Dedifferentiated amniotic fluid mesenchymal stem cell (primary cell): ENCODE measurements at regions not wholly inside any gene's neighbourhood (a gene's known extent, or its start where the extent isn't known, plus 50 kb on each side); places are given as distances from the start of the nearest gene placed in this dataset.
A peak's percentile ranks its signal among the peaks of the same experiment; 100 is the strongest.

Experiments
- DNase-seq: peaks from one replicate; pipeline ENCODE4 v3.0.0-alpha.2; 2016; ENCODE audit errors: extremely low spot score

DNA sequence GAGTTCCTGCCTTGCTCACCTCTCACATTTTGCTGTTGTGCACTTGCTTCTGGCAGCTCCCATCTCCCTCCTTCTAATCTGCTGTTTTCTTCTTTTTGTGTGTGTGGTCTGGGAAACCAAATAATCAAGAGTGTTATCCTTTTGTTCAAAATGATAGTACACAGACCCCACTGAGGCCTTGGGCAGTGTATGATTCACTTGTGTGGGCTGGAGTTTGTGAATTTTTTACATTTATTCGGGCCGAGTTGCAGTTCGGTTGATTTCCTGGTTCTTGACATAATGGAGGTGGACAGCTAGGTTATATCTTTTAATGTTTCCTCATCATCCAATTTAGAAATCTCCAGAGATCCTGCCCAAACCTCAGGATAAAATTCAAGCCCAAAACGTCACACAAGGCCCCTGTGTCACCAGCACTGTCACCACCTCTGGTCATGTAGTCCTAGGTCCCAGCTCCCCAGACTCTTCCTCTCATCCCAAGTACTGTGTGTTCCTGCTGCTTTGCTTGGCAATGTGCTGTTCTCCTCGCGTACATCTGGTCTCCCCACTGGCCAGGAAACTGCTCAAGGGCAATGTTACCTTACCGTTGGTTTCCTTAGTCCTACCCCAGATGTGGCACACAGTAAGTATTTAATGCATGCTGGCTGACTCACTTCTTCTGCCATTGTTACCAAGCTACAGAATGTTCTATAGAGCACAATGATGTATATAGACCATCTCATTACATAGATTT is 55.7 kb upstream of the PHACTR2 start:
- peak; percentile 43 for DNase-seq

DNA sequence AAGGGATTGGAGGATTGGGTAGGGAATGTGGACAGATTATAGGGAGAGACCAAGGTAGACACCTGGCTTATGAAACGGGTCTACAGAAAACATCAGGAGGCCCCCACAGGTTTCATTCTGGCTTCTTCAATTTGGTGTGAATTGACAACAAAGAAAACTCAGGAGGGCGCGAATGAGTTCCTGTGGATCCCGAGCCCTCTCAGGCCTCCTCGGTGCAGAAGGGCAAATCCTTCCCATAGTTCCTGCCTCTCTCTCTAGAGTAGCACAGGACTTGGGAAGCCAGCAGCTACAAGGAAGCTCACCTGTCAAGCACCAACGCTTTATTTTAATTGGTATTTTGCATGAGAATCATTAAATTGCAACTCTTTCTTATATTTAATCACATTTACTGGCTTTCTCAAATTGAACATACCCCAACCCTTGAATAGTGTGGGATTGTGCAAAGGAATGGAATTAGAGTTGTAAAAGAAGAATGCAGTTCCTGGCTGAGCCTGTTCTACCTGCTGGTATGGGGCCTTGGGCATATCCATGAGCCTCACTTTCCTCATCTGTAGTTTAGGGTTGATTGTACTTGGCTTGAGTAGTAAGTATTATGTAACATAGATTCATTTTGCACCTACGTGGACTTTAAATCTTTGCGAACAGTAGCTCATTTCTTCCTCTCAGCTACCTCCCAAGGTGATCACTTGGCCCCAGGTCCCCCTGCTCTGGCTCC is 56.4 kb upstream of the PHACTR2 start:
- DNase-seq, result no peak

DNA sequence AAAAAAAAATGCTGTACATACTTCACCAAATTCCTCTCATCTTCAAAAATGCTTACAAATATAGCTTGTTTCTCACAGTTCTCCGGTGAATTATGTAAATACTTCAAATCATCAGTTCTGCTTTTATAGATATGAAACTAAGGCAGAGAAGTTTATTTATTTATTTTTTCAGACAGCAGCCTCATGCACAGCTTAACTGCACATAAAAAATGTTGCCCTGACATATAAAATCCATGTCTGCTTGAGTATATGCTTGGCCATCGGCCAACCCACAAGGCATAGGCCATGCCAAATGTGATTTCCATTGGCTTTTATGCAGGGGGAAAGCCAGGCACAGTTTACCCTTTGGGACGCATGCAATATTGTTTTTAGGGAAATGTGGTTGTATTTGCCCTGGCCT is 57.3 kb upstream of the PHACTR2 start:
- DNase-seq, result peak; percentile 33

DNA sequence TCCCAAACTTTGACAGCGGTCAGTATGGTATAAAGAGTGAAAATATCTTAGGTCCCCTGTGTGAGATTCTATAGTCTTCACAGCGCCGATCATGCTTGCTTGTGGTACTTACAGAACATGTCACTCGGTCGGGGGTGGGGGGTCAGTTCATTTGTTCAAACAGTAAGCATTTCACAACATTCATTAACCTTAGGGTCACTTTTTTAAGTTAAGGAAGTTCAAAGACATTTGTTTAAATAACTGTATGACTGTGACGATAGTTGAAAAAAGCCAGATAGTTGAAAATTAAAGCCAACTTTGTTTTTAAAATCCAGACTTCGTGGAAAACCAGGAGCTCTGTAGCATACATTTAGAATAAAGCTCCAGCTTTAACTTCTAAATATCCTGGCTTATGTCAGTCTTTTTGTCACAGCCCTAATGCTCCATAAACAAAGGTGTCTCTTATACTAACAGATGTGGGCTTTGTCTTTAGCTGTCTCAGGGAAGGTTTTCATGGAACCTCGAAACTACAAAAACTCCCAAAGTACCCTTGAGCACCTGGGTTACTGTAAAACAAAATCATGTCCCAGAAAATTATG is 57.9 kb upstream of the PHACTR2 start:
- no peak for DNase-seq

DNA sequence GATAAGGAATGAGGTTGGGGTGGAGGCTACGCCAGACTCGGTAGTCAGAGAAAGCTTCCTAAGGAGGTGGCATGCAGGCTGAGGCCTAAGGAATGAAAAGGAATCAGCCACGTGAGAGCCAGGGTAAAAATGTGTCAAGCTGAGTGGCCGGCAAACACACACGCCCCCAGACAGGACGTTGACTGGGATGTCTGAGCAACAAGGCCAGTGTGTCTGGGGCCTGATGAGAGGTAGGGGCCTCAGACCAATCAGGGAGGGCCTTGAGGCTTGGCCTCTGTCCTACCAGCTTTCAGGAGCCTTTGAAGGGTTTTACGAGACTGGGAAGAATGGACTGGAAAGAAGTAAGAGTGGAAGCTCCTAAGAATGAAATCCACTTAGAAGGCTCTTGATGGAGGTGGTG is 61.0 kb upstream of the PHACTR2 start:
- no peak for DNase-seq

DNA sequence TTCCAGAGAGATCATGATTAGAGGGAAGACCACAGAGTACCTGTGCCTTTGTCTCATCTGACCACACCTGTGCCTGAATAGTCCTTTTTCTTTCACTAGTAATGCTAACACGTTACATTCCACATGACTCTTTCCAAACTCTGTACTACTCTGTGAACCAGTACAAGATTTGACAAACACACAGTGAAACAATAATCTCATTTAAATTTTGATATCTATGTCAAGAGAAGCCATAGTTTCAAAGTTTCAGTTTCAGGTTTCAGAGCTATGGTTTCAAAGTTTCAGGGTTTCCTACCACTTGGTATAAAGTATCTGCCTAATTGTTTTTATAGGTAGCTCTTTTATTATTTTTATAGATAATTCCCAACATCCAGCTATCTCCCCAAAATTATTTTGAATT is 62.0 kb upstream of the PHACTR2 start:
- DNase-seq, result no peak

DNA sequence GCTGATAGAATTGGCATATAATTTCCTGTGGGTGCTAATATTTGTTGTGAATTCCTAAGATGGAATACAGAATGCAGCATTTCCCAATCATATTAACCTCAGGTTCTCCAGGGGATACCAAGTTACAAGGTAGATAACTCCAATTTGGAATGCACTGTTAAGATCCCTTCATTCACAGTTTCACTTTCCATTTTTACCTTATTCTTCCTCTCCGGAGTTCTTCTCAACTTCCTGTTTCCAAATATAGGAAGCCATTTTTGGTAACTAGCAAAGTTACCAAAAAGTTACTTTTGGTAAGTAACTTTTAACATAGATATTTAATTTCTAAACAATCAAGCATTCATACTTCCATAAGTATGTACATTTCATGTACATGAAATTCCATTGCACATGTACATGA is 63.5 kb upstream of the PHACTR2 start:
- no peak for DNase-seq

DNA sequence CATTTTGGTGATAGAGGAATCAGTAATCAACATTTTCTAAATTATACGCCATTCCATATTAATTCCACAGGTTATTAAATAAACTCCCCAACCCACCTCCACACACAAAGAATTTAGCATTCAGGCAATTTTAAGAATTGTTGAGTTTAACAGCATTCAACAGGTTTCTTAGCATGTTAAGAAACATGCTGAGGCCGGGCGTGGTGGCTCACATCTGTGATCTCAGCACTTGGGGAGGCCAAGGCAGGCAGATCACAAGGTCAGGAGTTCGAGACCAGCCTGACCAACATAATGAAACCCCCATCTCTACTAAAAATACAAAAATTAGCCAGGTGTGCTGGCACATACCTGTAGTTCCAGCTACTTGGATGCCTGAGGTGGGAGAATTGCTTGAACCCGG is 64.0 kb upstream of the PHACTR2 start:
- DNase-seq, result no peak

DNA sequence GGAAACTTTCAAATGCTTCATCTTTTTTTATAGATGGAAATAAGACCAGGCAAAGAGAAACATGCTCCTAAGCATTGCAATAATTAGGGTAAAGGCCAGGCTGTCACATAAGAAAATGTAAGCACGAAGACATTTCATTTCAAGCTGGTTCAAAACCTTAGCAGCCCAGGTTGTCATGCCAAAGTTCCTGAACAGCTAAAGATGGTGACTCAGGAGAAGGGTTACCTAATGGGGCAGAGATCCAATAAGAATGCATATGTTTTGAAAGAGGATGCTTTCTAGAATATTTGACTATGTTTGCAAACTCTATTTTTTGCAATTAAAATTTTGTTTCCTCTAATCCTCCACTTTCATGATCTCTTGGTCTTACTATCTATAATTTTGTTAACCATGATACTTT is 65.6 kb upstream of the PHACTR2 start:
- no peak for DNase-seq

DNA sequence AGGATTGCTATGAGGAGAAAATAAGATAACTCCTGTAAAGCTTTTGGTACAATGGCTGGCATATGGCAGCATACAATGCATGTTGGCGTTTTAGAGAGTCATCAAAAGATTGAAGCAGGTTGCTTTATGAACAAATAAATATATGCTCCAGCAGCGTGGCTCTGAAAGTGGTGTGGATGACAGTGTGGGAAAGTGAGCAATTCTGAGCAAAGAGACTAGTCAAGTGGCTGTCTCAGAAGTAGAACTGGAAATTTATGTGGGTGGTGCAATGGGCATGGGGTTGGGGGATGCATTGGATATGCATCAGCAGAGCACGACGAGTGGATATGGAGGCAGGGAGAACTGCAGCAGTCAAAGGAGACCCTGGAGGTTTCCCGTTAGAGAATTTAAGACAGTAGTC is 66.2 kb upstream of the PHACTR2 start:
- DNase-seq, result no peak

DNA sequence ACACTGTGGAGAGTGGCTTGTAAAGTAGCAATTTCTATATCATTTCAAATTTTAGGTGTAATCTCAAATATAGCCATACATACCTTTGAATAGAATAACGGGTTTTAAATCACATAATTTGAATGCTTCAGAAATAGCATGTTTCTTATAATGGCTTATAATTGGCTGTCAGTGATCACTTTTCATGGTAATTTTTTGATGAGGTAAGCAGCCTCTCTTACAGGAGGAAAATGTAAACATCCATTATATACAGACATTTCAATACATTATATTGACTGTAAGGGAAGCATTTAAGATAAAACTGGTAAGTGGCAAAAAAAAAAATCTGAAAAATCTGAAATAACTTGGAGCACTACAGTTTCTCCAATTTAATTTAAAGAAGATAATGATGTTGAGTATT is 67.8 kb upstream of the PHACTR2 start:
- DNase-seq, result no peak

DNA sequence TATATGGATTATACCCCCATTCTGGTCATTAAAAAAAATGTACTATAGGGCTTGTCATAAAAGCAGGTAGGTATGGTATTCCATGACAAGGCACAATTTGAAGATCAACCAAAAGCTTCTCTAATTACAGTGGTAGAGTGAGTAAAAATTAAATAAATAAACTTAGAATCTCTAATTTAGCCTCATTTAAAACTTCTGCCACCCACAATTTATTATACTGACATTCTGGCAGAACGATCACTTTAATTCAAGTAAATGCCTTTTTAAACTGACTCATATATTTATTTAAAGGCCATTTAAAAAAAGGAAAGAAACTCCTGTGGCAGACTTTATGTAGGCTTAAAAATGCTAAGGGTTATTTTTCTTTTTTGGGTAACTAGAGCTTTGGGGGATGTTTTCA is 68.3 kb upstream of the PHACTR2 start:
- no peak for DNase-seq

DNA sequence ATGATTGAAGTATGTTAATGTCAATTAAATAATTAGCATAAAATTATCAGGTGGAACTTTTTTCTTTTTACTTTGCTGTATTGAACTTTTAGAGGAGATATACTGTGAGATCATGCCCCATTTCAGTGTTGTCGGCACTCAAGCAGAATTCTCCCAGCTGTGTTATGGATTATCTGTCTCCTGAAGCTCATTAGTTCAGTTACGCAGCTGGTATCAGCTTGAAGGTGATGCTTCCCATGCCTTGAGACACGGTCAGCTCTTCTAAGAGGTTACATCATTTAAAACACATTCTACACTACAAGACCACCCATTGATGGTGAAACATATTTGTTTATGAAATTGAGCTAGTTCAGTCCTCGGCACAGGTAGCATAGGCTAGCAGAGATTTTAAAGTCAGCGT is 68.9 kb upstream of the PHACTR2 start:
- DNase-seq, result no peak

DNA sequence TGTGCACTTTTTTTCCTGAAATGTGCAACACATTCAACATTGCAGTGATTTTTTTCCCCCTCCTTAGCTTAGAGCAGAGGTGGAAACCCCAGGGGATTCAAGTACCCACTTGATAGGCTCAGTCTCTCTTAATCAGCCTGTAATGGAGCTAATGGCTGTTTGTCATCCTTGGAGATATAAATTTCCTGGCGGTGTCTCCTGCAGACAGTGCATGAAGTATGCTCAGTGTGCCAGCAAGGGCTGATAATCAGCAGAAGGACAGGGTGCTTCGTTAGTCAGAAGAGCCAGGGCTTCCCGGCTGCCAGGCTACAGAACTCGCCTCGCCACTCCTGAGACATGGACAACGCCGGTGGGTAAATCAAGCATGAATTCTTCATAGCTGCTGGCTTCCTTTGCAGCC is 69.8 kb upstream of the PHACTR2 start:
- no peak for DNase-seq

DNA sequence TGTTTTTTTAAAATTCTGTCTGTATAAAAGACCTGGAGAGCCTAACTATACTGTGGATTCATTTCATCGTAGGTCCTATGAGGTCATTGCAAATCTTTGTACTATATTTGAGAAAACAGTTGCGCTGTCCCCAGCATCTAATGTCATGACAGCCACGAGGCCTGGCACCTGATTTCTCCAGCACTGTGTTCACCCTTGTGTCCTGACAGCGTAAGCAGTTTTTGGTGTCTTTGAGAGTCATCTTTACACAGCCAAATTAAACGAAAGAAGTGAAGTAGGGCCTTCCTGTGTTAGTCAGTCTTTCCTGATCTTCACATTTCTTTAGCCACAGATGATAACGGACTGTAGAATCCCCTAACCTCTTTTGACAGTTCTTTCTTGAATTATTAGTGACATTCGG is 70.6 kb upstream of the PHACTR2 start:
- no peak for DNase-seq

DNA sequence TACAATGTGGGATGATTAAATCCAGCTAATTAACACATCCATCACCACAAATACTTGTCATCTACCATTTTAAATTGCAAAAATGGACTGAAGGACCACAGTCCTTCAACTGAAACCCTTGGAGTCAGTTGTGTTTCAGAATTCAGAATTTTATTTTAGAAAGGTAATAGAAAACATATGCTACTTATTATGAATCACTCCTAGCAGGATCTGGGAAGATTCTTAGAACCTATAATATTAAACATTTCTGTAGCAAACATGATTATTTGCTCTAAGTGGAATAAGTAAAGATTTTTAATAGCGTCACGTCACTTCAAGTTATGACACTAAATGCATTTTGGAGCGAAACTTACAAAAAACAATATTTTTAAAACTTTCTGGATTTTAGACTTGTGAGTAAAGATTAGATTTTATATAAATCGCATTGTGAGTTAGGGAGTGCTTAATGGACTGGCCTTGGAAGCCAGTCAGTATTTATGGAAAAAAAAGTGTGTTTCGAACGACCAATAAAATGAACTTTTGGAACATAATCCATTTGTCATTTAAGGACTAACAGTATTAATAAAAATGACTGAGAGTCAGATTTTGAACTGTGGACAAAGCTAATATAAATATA is 71.8 kb upstream of the PHACTR2 start:
- DNase-seq, result no peak

DNA sequence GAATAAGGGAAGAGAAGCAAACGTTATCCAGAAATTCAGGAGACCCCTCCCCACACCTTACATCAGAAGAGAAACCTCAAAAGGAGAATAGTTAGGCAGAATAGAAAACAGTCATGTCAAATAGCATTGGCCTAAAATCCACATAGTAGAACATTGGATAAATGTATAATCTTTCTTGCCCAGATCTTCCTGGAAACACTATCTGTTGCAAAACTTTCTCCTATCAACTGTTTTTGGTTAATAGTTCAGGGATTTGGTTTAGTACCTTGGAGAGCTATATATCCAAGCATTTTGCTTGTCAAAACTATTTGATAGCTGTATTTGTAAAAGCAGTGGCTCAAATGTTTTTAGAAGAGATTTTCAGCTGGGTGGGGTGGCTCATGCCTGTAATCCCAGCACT is 74.3 kb upstream of the PHACTR2 start:
- DNase-seq, result no peak

DNA sequence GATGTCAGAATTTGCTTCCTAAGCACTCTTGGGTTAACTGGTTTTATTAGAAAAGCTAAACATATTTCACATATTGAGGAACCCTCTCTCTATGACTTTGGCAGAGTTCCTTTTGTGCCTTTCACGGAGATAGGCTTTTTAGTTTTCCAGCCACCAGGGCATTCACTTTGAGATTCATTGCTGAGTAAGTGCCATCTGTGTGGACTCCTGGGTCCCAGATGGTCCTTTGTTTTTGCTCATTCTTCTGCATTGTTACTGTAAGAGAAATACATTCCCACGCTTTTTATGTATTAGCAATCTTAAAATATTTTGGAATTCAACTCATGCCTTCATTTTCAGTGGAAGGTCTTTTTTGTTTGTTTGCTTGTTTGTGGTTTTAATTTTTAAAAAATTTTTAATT is 76.3 kb upstream of the PHACTR2 start:
- no peak for DNase-seq

DNA sequence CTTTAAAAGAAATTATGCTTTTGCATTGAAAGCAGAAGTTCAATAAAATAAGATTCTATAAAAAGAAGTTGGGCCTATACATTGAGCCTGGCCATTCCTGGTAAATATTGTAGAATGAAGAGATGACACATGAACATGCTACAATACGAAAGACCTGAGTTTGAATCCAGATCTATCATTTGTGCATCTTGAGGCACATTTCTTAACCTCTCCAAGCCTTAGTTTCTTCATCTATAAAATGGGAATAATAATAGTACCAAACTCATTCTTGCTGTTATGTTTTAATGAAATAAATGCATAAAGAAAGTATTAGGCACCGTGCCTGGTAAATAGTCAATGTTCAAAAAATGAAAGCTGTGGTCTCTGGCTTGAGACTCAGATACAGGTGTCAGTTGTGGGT is 76.9 kb upstream of the PHACTR2 start:
- no peak for DNase-seq

DNA sequence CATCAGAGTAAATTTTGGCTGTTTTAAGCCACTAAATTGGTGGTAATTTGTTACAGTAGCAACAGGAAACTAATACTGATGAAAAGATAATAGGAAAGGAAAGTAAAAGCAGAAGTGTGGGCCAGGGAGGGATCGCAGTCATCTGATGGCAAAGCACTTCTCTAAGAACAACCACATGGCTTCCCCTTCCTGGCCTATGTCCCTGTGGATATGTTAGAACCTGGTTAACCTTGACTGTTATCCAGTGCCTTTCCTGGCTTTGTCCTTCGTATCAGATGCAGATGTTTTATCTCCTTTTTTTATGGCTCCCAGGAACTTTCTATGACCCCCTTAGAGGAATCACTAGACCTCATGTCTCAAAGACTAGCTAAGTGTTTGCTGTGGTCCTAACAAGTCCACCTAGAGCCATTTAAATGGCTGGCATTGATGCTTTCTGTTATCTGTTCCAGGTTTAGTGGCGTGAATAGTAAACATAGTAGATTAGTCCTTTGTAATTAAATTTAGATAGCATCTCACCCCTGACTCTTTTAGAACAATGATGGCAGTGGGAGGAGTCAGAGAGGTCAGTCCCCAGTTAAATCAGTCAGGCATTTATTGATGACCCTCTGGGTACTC is 79.2 kb upstream of the PHACTR2 start:
- no peak for DNase-seq

DNA sequence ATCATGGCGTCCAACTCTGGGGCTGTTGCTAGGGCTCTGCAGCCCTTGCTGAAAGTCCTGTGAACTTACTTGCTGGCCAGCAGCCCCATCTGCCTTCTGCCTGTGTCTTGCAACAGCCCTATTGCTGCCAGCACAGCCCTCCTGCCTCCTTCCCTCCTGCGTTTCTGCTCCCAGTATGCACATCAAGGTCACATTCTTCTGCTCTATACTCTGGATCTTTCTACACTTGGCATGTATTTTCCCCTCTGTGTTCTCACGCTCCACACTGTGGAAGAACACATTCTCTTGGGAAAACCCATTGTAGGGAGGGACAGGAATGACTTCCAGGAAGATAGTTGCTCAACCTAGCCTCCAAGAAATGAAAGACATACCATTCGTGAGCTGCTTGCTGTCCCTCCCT is 80.9 kb upstream of the PHACTR2 start:
- DNase-seq, result no peak

DNA sequence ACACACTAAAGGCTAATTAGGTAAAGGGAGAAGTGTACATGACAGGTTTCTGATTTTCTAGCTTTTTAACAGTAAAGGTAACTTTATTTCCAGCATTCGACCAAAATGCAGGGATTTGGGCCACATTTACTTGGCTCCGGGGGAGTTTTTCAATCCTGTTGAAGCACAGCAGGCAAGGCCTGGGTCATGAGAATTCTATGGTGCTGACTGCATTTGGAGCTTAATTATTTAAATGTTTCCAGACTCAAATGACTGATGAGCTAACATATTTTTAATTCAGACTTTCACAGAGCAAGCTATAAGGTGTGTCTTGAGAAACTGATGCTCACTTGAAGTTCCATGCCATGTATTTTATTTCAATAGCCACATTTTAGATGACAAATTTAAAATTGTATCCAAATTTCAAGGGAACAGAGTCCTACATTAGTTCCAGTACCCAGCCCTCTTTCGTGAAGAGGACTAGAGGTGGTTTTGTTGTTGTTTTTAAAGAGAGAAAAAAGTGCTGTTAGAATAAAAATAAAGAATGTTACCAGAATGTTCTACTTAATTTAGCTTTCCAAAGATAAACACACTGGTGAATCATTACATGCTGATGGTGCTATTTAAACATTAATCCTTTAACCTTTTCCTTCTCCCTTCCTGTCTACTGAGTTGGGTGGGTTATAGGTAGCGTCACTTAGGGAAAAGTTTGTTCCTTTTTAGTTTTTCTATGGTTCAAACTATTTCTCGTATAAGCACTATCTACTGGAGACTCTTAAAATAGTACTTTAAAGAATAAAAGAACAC is 82.3 kb upstream of the PHACTR2 start:
- no peak for DNase-seq
